Astrocyte (in vitro differentiated cells and primary cell): ENCODE measurements at regions not wholly inside any gene's neighbourhood (a gene's known extent, or its start where the extent isn't known, plus 50 kb on each side); places are given as distances from the start of the nearest gene placed in this dataset.

Experiments used
- DNase-seq: peaks from one replicate; pipeline ENCODE4 v3.0.0-alpha.2; 2010; ENCODE audit warnings: low read depth
- FAIRE-seq: peaks from 2 replicates; lab custom pipeline; 2011; peaks lifted over from hg19 to GRCh38; lab: Jason Lieb, UNC
- H2AFZ ChIP-seq: 2 replicates; pipeline ENCODE4 v1.6.0; 2012; ENCODE audit warnings: low read depth, low read length, inconsistent platforms
- H3K27ac ChIP-seq: 2 replicates; pipeline ENCODE4 v1.5.1; 2011; ENCODE audit warnings: low read depth, low read length, inconsistent platforms
- H3K27me3 ChIP-seq: 2 replicates; pipeline ENCODE4 v1.6.0; 2011; ENCODE audit warnings: low read length, inconsistent platforms; ENCODE audit not compliant: insufficient read depth
- H3K36me3 ChIP-seq: 2 replicates; pipeline ENCODE4 v1.5.1; 2011; ENCODE audit warnings: low read length, inconsistent platforms; ENCODE audit not compliant: insufficient read depth
- H3K4me1 ChIP-seq: 2 replicates; pipeline ENCODE4 v1.5.1; 2011; ENCODE audit warnings: low read length, inconsistent platforms; ENCODE audit not compliant: insufficient read depth
- H3K4me2 ChIP-seq: 2 replicates; pipeline ENCODE4 v1.6.0; 2012; ENCODE audit warnings: low read length, inconsistent platforms
- H3K4me3 ChIP-seq: 2 replicates; pipeline ENCODE4 v1.5.1; 2011; ENCODE audit warnings: low read depth, mild to moderate bottlenecking, low read length, inconsistent platforms; ENCODE audit not compliant: insufficient read depth
- H3K79me2 ChIP-seq: 2 replicates; pipeline ENCODE4 v1.6.0; 2012; ENCODE audit warnings: mild to moderate bottlenecking, low read length, inconsistent platforms; ENCODE audit not compliant: insufficient read depth
- H3K9ac ChIP-seq: 2 replicates; pipeline ENCODE4 v1.6.0; 2012; ENCODE audit warnings: mild to moderate bottlenecking, low read length, inconsistent platforms
- H3K9me3 ChIP-seq: 2 replicates; pipeline ENCODE4 v1.5.1; 2012; ENCODE audit warnings: low read depth, mild to moderate bottlenecking, low read length, inconsistent platforms; ENCODE audit not compliant: insufficient read depth
- H4K20me1 ChIP-seq: 2 replicates; pipeline ENCODE4 v1.6.0; 2012; ENCODE audit warnings: low read length, inconsistent platforms; ENCODE audit not compliant: insufficient read depth
- H3K27ac Mint-ChIP-seq: one replicate; pipeline ENCODE4 v1.8.0; 2021; ENCODE audit warnings: mild to moderate bottlenecking, mixed read lengths; ENCODE audit not compliant: unreplicated experiment
- H3K27me3 Mint-ChIP-seq: one replicate; pipeline ENCODE4 v1.8.0; 2021; ENCODE audit warnings: low read depth, mixed read lengths; ENCODE audit not compliant: unreplicated experiment
- H3K36me3 Mint-ChIP-seq: one replicate; pipeline ENCODE4 v1.8.0; 2021; ENCODE audit warnings: low read depth, mixed read lengths; ENCODE audit not compliant: unreplicated experiment
- H3K4me1 Mint-ChIP-seq: one replicate; pipeline ENCODE4 v1.8.0; 2021; ENCODE audit warnings: low read depth, mixed read lengths; ENCODE audit not compliant: unreplicated experiment
- H3K4me3 Mint-ChIP-seq: one replicate; pipeline ENCODE4 v1.8.0; 2021; ENCODE audit warnings: mild to moderate bottlenecking, moderate library complexity, mixed read lengths; ENCODE audit not compliant: unreplicated experiment
- H3K9me3 Mint-ChIP-seq: one replicate; pipeline ENCODE4 v1.8.0; 2021; ENCODE audit warnings: mild to moderate bottlenecking, mixed read lengths; ENCODE audit not compliant: unreplicated experiment
- EZH2 ChIP-seq: IDR thresholded peaks from 2 replicates; pipeline ENCODE4 v1.6.1; 2012; ENCODE audit warnings: mild to moderate bottlenecking, low read length, inconsistent platforms; ENCODE audit not compliant: insufficient read depth
- TF ChIP-seq, protein P1 (sequence below): IDR thresholded peaks from 2 replicates; pipeline ENCODE4 v1.5.1; 2011; ENCODE audit warnings: low read depth, mild to moderate bottlenecking, inconsistent platforms, low read length, moderate library complexity; ENCODE audit not compliant: insufficient read depth

DNA sequence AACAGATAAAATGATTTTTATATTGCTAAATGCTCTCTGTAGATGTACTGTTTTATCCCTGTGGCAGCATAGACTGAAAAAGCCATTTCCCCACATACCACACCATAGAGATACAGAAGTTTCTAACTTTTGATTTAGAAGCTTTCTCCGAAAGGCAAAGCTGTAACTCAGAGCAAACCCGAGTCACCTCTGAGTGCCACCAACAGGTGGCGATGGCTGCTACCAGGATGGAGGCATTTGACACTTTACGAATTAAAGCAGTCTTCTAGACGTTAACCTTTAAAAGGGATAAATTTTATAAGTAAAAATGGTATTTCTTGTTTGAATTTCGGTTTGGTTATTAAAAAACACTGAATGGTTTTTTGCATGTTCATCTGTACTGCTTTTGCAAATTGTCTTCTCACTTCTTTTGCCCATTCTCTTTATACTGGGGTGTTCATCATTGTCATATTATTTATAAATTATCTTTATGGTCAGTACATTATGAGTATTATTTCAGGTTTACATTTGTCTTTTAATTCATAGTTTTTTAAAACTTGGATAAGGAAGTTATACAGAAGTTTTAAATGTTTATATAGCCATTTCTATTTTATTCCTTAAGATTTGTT, 201.0 kb upstream of the CEP162 start:
- Histone ChIP-seq H3K9ac (no peak overlapping the region), H3K4me3 (no peak overlapping the region), H4K20me1 (no peaks in the 10 kb centered on the region), H3K79me2 (no peaks in the 10 kb centered on the region), H3K9me3 (no peaks in the 10 kb centered on the region), H3K4me2 (no peak overlapping the region), H2AFZ (no peak overlapping the region), H3K4me1 (no peaks in the 10 kb centered on the region), H3K27me3 (peaks cover 10% of the 10 kb centered on the region), H3K36me3 (no peaks in the 10 kb centered on the region), H3K27ac (no peak overlapping the region)
- H3K27me3 Mint-ChIP-seq = peaks cover 5% of the 10 kb centered on the region
- FAIRE-seq = peak; percentile 72
- DNase-seq = peak; percentile 26
- no peak overlapping the region for H3K27ac Mint-ChIP-seq
- H3K4me3 Mint-ChIP-seq = no peak overlapping the region
- H3K4me1 Mint-ChIP-seq = no peaks in the 10 kb centered on the region
- no peaks in the 10 kb centered on the region for H3K9me3 Mint-ChIP-seq
- H3K36me3 Mint-ChIP-seq = no peaks in the 10 kb centered on the region
- TF ChIP-seq, protein P1, sequence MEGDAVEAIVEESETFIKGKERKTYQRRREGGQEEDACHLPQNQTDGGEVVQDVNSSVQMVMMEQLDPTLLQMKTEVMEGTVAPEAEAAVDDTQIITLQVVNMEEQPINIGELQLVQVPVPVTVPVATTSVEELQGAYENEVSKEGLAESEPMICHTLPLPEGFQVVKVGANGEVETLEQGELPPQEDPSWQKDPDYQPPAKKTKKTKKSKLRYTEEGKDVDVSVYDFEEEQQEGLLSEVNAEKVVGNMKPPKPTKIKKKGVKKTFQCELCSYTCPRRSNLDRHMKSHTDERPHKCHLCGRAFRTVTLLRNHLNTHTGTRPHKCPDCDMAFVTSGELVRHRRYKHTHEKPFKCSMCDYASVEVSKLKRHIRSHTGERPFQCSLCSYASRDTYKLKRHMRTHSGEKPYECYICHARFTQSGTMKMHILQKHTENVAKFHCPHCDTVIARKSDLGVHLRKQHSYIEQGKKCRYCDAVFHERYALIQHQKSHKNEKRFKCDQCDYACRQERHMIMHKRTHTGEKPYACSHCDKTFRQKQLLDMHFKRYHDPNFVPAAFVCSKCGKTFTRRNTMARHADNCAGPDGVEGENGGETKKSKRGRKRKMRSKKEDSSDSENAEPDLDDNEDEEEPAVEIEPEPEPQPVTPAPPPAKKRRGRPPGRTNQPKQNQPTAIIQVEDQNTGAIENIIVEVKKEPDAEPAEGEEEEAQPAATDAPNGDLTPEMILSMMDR = peak; percentile 96
- TF ChIP-seq EZH2 = no peak

DNA sequence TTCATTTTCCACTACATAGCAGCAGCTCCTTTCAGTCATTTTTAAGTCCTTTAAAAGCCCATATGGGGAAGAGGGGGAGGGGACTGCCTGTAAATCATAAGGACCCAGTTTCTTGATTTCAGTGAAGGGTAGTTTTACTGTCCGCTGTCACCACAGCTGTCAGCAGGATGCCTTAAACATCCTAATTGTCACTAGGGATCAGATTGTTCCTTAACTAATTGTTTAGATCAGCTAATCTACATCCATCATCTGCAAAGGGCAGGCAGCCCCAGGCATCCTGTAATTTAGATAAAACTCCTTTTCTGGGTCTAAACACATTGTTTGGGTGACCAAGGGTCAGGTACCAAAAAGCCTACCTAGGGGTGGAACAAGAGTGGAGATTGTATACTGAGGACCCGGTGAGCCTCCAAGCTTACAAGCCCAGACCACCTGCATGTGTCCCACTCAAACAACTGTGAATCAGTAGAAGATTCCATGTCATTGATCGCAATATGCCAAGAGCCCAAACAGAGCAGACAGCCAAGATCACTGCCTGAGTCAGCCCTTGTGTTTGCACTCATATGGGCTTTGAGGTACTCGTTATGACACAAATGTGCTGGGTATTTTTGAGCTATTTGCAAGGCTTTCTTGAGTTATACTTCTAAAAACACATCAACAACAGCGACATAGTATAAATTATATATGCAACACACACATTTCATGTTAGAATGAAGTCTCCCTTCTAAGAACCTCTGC, 198.7 kb upstream of the CEP162 start:
- no peak for TF ChIP-seq EZH2
- TF ChIP-seq, protein P1 = no peak
- no peak overlapping the region for H2AFZ ChIP-seq
- Mint-ChIP-seq H3K36me3 (no peaks in the 10 kb centered on the region), H3K9me3 (no peaks in the 10 kb centered on the region), H3K4me1 (peaks cover 1% of the 10 kb centered on the region), H3K4me3 (no peak overlapping the region), H3K27ac (no peak overlapping the region), H3K27me3 (peaks cover 8% of the 10 kb centered on the region)
- no peaks in the 10 kb centered on the region for H3K79me2 ChIP-seq
- no peak overlapping the region for H3K4me3 ChIP-seq
- no peaks in the 10 kb centered on the region for H3K36me3 ChIP-seq
- no peaks in the 10 kb centered on the region for H4K20me1 ChIP-seq
- peaks cover 7% of the 10 kb centered on the region for H3K27me3 ChIP-seq
- DNase-seq = no peak
- H3K9me3 ChIP-seq = no peaks in the 10 kb centered on the region
- no peak overlapping the region for H3K27ac ChIP-seq
- no peak overlapping the region for H3K9ac ChIP-seq
- peak overlapping the region; percentile 20 for H3K4me2 ChIP-seq
- no peak for FAIRE-seq
- H3K4me1 ChIP-seq = no peaks in the 10 kb centered on the region

DNA sequence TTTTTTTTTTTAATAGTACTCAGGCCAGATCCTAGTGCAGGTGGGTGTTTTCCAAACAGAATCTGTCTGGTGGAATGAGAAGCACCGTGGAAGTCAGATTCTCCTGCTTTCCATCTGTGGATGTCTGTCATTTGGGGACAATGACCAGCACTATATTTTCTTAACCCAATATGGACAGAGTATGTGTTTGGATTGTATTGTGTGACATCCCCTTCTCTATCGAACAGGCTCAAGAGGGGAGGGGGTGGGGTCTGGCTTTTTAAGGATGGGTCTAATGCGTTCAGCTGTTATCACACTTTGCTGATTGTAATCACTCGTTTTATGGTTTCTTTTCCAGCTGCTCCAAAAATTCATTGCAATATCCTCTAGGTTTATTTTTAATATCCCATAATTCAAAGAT, 197.5 kb upstream of the CEP162 start:
- Histone ChIP-seq H3K36me3 (no peaks in the 10 kb centered on the region), H3K9ac (no peak overlapping the region), H3K79me2 (no peaks in the 10 kb centered on the region), H4K20me1 (no peaks in the 10 kb centered on the region), H3K4me3 (no peak overlapping the region), H2AFZ (no peak overlapping the region), H3K4me2 (peak overlapping the region; percentile 30), H3K27ac (peak overlapping the region; percentile 21), H3K4me1 (no peaks in the 10 kb centered on the region), H3K27me3 (peaks cover 10% of the 10 kb centered on the region), H3K9me3 (no peaks in the 10 kb centered on the region)
- no peaks in the 10 kb centered on the region for H3K36me3 Mint-ChIP-seq
- no peaks in the 10 kb centered on the region for H3K9me3 Mint-ChIP-seq
- H3K4me3 Mint-ChIP-seq = no peak overlapping the region
- no peak for DNase-seq
- no peak overlapping the region for H3K27ac Mint-ChIP-seq
- peaks cover 1% of the 10 kb centered on the region for H3K4me1 Mint-ChIP-seq
- no peak for FAIRE-seq
- peaks cover 8% of the 10 kb centered on the region for H3K27me3 Mint-ChIP-seq
- TF ChIP-seq EZH2 = no peak
- TF ChIP-seq, protein P1 = no peak
